GM23338 (cell line): ENCODE measurements at regions not wholly inside any gene's neighbourhood (a gene's known extent, or its start where the extent isn't known, plus 50 kb on each side); places are given as distances from the start of the nearest gene placed in this dataset.

Experiments used
- ATAC-seq: fragments of 200-7000 bp; cut with Tn5 transposase; 3 replicates; pipeline ENCODE4 v1.9.1; 2020
- DNase-seq: peaks from one replicate; pipeline ENCODE4 v3.0.0-alpha.2; 2015; ENCODE audit warnings: low spot score
- H2AFZ ChIP-seq: fragments of 200-600 bp; sonication (generic); 2 replicates; pipeline ENCODE4 v1.8.0; 2016; ENCODE audit warnings: antibody characterized with exemption, mild to moderate bottlenecking, moderate library complexity
- H3F3A ChIP-seq: fragments of 200-600 bp; sonication (generic); replicated peaks from 2 replicates; pipeline ENCODE4 v1.8.0; 2017; ENCODE audit warnings: antibody characterized with exemption, mixed run types, low read depth
- H3K27ac ChIP-seq: fragments of 200-600 bp; sonication (generic); 2 replicates; pipeline ENCODE4 v1.6.1; 2016; ENCODE audit warnings: low read depth
- H3K27me3 ChIP-seq: fragments of 200-600 bp; sonication (generic); 2 replicates; pipeline ENCODE4 v1.8.0; 2016; ENCODE audit warnings: mild to moderate bottlenecking, mixed run types, moderate library complexity; ENCODE audit not compliant: insufficient read depth
- H3K36me3 ChIP-seq: fragments of 200-600 bp; sonication (generic); 2 replicates; pipeline ENCODE4 v1.8.0; 2016; ENCODE audit warnings: mild to moderate bottlenecking; ENCODE audit not compliant: insufficient read depth
- H3K4me1 ChIP-seq: fragments of 200-600 bp; sonication (generic); 2 replicates; pipeline ENCODE4 v1.8.0; 2016; ENCODE audit warnings: mild to moderate bottlenecking, moderate library complexity; ENCODE audit not compliant: insufficient read depth
- H3K4me2 ChIP-seq: fragments of 200-600 bp; sonication (generic); 2 replicates; pipeline ENCODE4 v1.7.1; 2017; ENCODE audit warnings: mixed run types
- H3K4me3 ChIP-seq: fragments of 200-600 bp; sonication (generic); 2 replicates; pipeline ENCODE4 v1.6.1; 2016; ENCODE audit warnings: mixed run types
- H3K79me2 ChIP-seq: fragments of 200-600 bp; sonication (generic); replicated peaks from 2 replicates; pipeline ENCODE4 v1.8.0; 2017; ENCODE audit warnings: mild to moderate bottlenecking; ENCODE audit not compliant: insufficient read depth
- H3K9me2 ChIP-seq: fragments of 200-600 bp; sonication (generic); 2 replicates; pipeline ENCODE4 v1.8.0; 2017; ENCODE audit not compliant: insufficient read depth
- H4K20me1 ChIP-seq: fragments of 200-600 bp; sonication (generic); replicated peaks from 2 replicates; pipeline ENCODE4 v1.8.0; 2017; ENCODE audit warnings: mild to moderate bottlenecking; ENCODE audit not compliant: insufficient read depth
- H3K27ac Mint-ChIP-seq: 2 replicates; pipeline ENCODE4 v1.8.0; 2020; ENCODE audit warnings: inconsistent platforms, mild to moderate bottlenecking, moderate library complexity, mixed read lengths
- H3K27me3 Mint-ChIP-seq: 3 replicates; pipeline ENCODE4 v1.8.0; 2022; ENCODE audit warnings: low read depth, mild to moderate bottlenecking, moderate library complexity, mixed read lengths, inconsistent platforms; ENCODE audit not compliant: insufficient read depth, poor library complexity
- H3K36me3 Mint-ChIP-seq: 3 replicates; pipeline ENCODE4 v1.8.0; 2021; ENCODE audit warnings: low read depth, mild to moderate bottlenecking, inconsistent platforms, moderate library complexity, mixed read lengths
- H3K4me1 Mint-ChIP-seq: 3 replicates; pipeline ENCODE4 v1.8.0; 2020; ENCODE audit warnings: mild to moderate bottlenecking, inconsistent platforms, mixed read lengths
- H3K4me3 Mint-ChIP-seq: 3 replicates; pipeline ENCODE4 v1.8.0; 2021; ENCODE audit warnings: moderate library complexity, mild to moderate bottlenecking, inconsistent platforms, mixed read lengths
- H3K9me3 Mint-ChIP-seq: 3 replicates; pipeline ENCODE4 v1.8.0; 2020; ENCODE audit warnings: moderate library complexity, mild to moderate bottlenecking, inconsistent platforms, mixed read lengths
- CREB1 ChIP-seq: fragments of 250-450 bp; sonication (Bioruptor Pico); IDR thresholded peaks from 2 replicates; pipeline ENCODE4 v1.5.0; 2020; ENCODE audit warnings: low read depth, mild to moderate bottlenecking, moderate library complexity
- CTCF ChIP-seq, 2 experiments: fragments of 200-600 bp in 1 of 2; sonication (generic) in 1 of 2; conservative IDR thresholded peaks; 2 replicates each; pipeline versions ENCODE4 v1.5.1 to v1.6.1; 2016 to 2017; ENCODE audit warnings: antibody characterized with exemption in 2 of 2, low read depth in 2 of 2, mild to moderate bottlenecking in 2 of 2, moderate library complexity in 1 of 2
- ETS1 ChIP-seq: IDR thresholded peaks from 2 replicates; pipeline ENCODE4 v1.6.1; 2016; ENCODE audit warnings: antibody characterized with exemption
- EZH2 ChIP-seq: fragments of 200-600 bp; sonication (generic); IDR thresholded peaks from one replicate; pipeline ENCODE4 v1.8.0; 2017; ENCODE audit warnings: antibody characterized with exemption, mild to moderate bottlenecking, low read depth; ENCODE audit not compliant: unreplicated experiment
- EZH2phosphoT487 ChIP-seq: fragments of 200-600 bp; sonication (generic); IDR thresholded peaks from one replicate; pipeline ENCODE4 v1.8.1; 2018; ENCODE audit warnings: antibody characterized with exemption; ENCODE audit not compliant: unreplicated experiment
- JUNB ChIP-seq: IDR thresholded peaks from one replicate; pipeline ENCODE4 v1.6.1; 2016; ENCODE audit warnings: antibody characterized with exemption; ENCODE audit not compliant: unreplicated experiment
- NANOG ChIP-seq: IDR thresholded peaks from 2 replicates; pipeline ENCODE4 v1.6.1; 2016; ENCODE audit warnings: antibody characterized with exemption, borderline replicate concordance
- POLR2AphosphoS5 ChIP-seq: IDR thresholded peaks from 2 replicates; pipeline ENCODE4 v1.6.1; 2016; ENCODE audit warnings: antibody characterized with exemption, low read depth
- REST ChIP-seq: IDR thresholded peaks from one replicate; pipeline ENCODE4 v1.6.1; 2018; ENCODE audit warnings: antibody characterized with exemption; ENCODE audit not compliant: unreplicated experiment
- STAT1 ChIP-seq: IDR thresholded peaks from one replicate; pipeline ENCODE4 v1.6.1; 2016; ENCODE audit warnings: antibody characterized with exemption; ENCODE audit not compliant: unreplicated experiment
- ZNF114 ChIP-seq: fragments of 250-450 bp; sonication (Bioruptor Pico); IDR thresholded peaks from 2 replicates; pipeline ENCODE4 v1.5.0; 2020; ENCODE audit warnings: mild to moderate bottlenecking, moderate library complexity
- ZNF331 ChIP-seq: fragments of 250-450 bp; sonication (Bioruptor Pico); IDR thresholded peaks from 2 replicates; pipeline ENCODE4 v1.5.0; 2020; ENCODE audit warnings: low read depth, mild to moderate bottlenecking, moderate library complexity
- ZNF462 ChIP-seq: fragments of 250-450 bp; sonication (Bioruptor Pico); IDR thresholded peaks from 2 replicates; pipeline ENCODE4 v1.5.0; 2020; ENCODE audit warnings: mild to moderate bottlenecking, moderate library complexity

GRCh38 chr13:47211106-47211505 is 314.3 kb upstream of the HTR2A start:
- TF ChIP-seq EZH2phosphoT487 (no peak), REST (no peak), ZNF331 (CRISPR knock-in tag) (no peak), NANOG (no peak), POLR2AphosphoS5 (no peak), CTCF (conservative IDR thresholded peaks at IDR 0.05; ENCODE audit: low read depth in 2 of 2) (no peak), ZNF114 (CRISPR knock-in tag) (no peak), CREB1 (CRISPR knock-in tag) (no peak), ETS1 (no peak), ZNF462 (CRISPR knock-in tag) (no peak), JUNB (no peak), EZH2 (no peak), STAT1 (no peak)

More at GRCh38 chr13:47211106-47211505, 314.3 kb upstream of the HTR2A start:
- Mint-ChIP-seq H3K4me3 (no peak overlapping the region), H3K4me1 (peaks cover 12% of the 10 kb centered on the region), H3K27ac (0 out of 2 replicates have a peak overlapping the region, but pooled peaks have one; percentile 26), H3K9me3 (no peaks in the 10 kb centered on the region), H3K36me3 (no peaks in the 10 kb centered on the region), H3K27me3 (peaks cover 1% of the 10 kb centered on the region)
- Histone ChIP-seq H3K79me2 (no peaks in the 10 kb centered on the region), H3K4me1 (peaks cover 13% of the 10 kb centered on the region; the same call in 1 of the 2 replicates), H3K4me3 (no peak overlapping the region), H3K9me2 (no peaks in the 10 kb centered on the region), H3F3A (no peaks in the 10 kb centered on the region), H3K27me3 (no peaks in the 10 kb centered on the region), H2AFZ (peak overlapping the region; percentile 7; the same call in 1 of the 2 replicates), H3K27ac (no peak overlapping the region), H4K20me1 (no peaks in the 10 kb centered on the region), H3K36me3 (no peaks in the 10 kb centered on the region), H3K4me2 (peak overlapping the region; percentile 17; the same call in 1 of the 2 replicates)
- DNase-seq: peak; percentile 24
- ATAC-seq: peak; percentile 51
